ENCODE measurements at regions not wholly inside any gene's neighbourhood (a gene's known extent, or its start where the extent isn't known, plus 50 kb on each side); places are given as distances from the start of the nearest gene placed in this dataset.

- no peak for TF ChIP-seq EZH2 (IDR thresholded peaks at IDR 0.05; ENCODE audit: borderline replicate concordance, low read depth, low read length, severe bottlenecking)
- TF ChIP-seq POLR2AphosphoS5 (IDR thresholded peaks at IDR 0.05; ENCODE audit: insufficient read depth, low read depth, low read length): no peak
- TF ChIP-seq MAX (IDR thresholded peaks at IDR 0.05; ENCODE audit: insufficient read depth, insufficient read length): no peak
- TF ChIP-seq FOS (IDR thresholded peaks at IDR 0.05; ENCODE audit: borderline replicate concordance, insufficient read depth, low read length): no peak
- TF ChIP-seq JUN (IDR thresholded peaks at IDR 0.05; ENCODE audit: borderline replicate concordance, insufficient read depth, insufficient read length, low read depth): no peak
- TF ChIP-seq MYC (IDR thresholded peaks at IDR 0.05; ENCODE audit: low read depth, low read length): no peak
- no peak for TF ChIP-seq GATA2 (IDR thresholded peaks at IDR 0.05; ENCODE audit: insufficient read depth, insufficient read length, low read depth, low read length)
- no peak for TF ChIP-seq CTCF (IDR thresholded peaks at IDR 0.05; ENCODE audit: extremely low read depth in 1 of 2, insufficient read depth in 1 of 2, low read depth in 1 of 2, low read length in 2 of 2)
- TF ChIP-seq POLR2A (IDR thresholded peaks at IDR 0.05; ENCODE audit: low read depth, low read length): no peak
- Histone ChIP-seq H3K4me1 (ENCODE audit: control insufficient read depth, extremely low read depth, insufficient read depth, low read length) (no peaks in the 10 kb centered on the region), H3K4me3 (replicated peaks in 1 of 3; ENCODE audit: insufficient read depth in 1 of 3, low read depth in 1 of 3, low read length in 3 of 3) (no peak overlapping the region), H3K9me1 (replicated peaks; ENCODE audit: control insufficient read depth, extremely low read depth, insufficient read depth, low read length) (no peaks in the 10 kb centered on the region), H3K9ac (replicated peaks; ENCODE audit: extremely low read depth, insufficient read depth, low read length) (no peak overlapping the region), H3K36me3 (ENCODE audit: control insufficient read depth in 2 of 2, extremely low read depth in 1 of 2, insufficient read depth in 2 of 2, low read length in 2 of 2) (no peaks in the 10 kb centered on the region), H3K27me3 (ENCODE audit: control insufficient read depth in 2 of 2, insufficient read depth in 2 of 2, low read length in 2 of 2) (no peaks in the 10 kb centered on the region), H3K27ac (ENCODE audit: insufficient read depth, low read depth, low read length) (no peak overlapping the region), H4K20me1 (replicated peaks; ENCODE audit: control insufficient read depth, extremely low read depth, insufficient read depth, low read length) (no peaks in the 10 kb centered on the region), H3K79me2 (ENCODE audit: control insufficient read depth, insufficient read depth, low read length) (no peaks in the 10 kb centered on the region), H3K4me2 (ENCODE audit: insufficient read depth, low read length) (no peak overlapping the region), H2AFZ (ENCODE audit: low read depth, low read length) (no peak overlapping the region), H3K9me3 (replicated peaks; ENCODE audit: control insufficient read depth, insufficient read depth, low read length) (no peaks in the 10 kb centered on the region)
- ChIA-PET POLR2A (no interaction called here), CTCF (interaction anchor here (1.1 to 2.7 kb wide), 2 partner anchors 13 to 20 kb away, joined by 3 to 15 read pairs; no protein-coding TSS in a partner anchor)
- BruUV-seq (replicated peaks): no TSS peak
- DNase-seq (ENCODE audit: low read depth, low spot score): no peak
- no peak for FAIRE-seq
- dilution Hi-C loops (cut with MboI; ENCODE audit: extremely low pct_ligation_motif_present, low sequenced_read_pairs) (no loop called here), intact Hi-C loops (cut with micrococcal nuclease) (no loop called here)
Measured at GRCh38 chr5:109604758-109605157, 85.0 kb upstream of the MAN2A1 start.
